Activated naive CD8-positive, alpha-beta T cell (primary cell): ENCODE measurements at regions not wholly inside any gene's neighbourhood (a gene's known extent, or its start where the extent isn't known, plus 50 kb on each side); places are given as distances from the start of the nearest gene placed in this dataset.

Source experiments
- H3K27ac Mint-ChIP-seq: one replicate; pipeline ENCODE4 v1.8.0; 2021; ENCODE audit warnings: mixed read lengths
- H3K27me3 Mint-ChIP-seq: one replicate; pipeline ENCODE4 v1.8.0; 2021; ENCODE audit warnings: mixed read lengths
- H3K36me3 Mint-ChIP-seq: one replicate; pipeline ENCODE4 v1.8.0; 2021; ENCODE audit warnings: mixed read lengths
- H3K4me1 Mint-ChIP-seq: one replicate; pipeline ENCODE4 v1.8.0; 2021; ENCODE audit warnings: low read depth, mixed read lengths
- H3K4me3 Mint-ChIP-seq: one replicate; pipeline ENCODE4 v1.8.0; 2021; ENCODE audit warnings: mild to moderate bottlenecking, mixed read lengths
- H3K9me3 Mint-ChIP-seq: one replicate; pipeline ENCODE4 v1.8.0; 2021; ENCODE audit warnings: low read depth, mixed read lengths

- Mint-ChIP-seq H3K27ac (no peak overlapping the region), H3K36me3 (no peaks in the 10 kb centered on the region), H3K4me1 (peaks cover 9% of the 10 kb centered on the region), H3K27me3 (no peaks in the 10 kb centered on the region), H3K9me3 (no peaks in the 10 kb centered on the region), H3K4me3 (no peak overlapping the region)
Observed at GRCh38 chr4:10984815-10985214, 300.2 kb upstream of the CLNK start.

GRCh38 chr4:10983885-10984640 lies 299.5 kb upstream of the CLNK start:
- Mint-ChIP-seq H3K4me3 (no peak overlapping the region), H3K4me1 (peaks cover 9% of the 10 kb centered on the region), H3K27me3 (no peaks in the 10 kb centered on the region), H3K36me3 (no peaks in the 10 kb centered on the region), H3K27ac (no peak overlapping the region), H3K9me3 (no peaks in the 10 kb centered on the region)

- H3K36me3 Mint-ChIP-seq = no peaks in the 10 kb centered on the region
- no peaks in the 10 kb centered on the region for H3K9me3 Mint-ChIP-seq
- peaks cover 9% of the 10 kb centered on the region for H3K4me1 Mint-ChIP-seq
- no peaks in the 10 kb centered on the region for H3K27me3 Mint-ChIP-seq
- no peak overlapping the region for H3K4me3 Mint-ChIP-seq
- H3K27ac Mint-ChIP-seq = no peak overlapping the region
Observed at GRCh38 chr4:10983268-10983667, 298.7 kb upstream of the CLNK start.

GRCh38 chr4:10982305-10982704 lies 297.7 kb upstream of the CLNK start:
- peaks cover 9% of the 10 kb centered on the region for H3K4me1 Mint-ChIP-seq
- no peaks in the 10 kb centered on the region for H3K27me3 Mint-ChIP-seq
- no peaks in the 10 kb centered on the region for H3K9me3 Mint-ChIP-seq
- no peak overlapping the region for H3K4me3 Mint-ChIP-seq
- no peaks in the 10 kb centered on the region for H3K36me3 Mint-ChIP-seq
- H3K27ac Mint-ChIP-seq = no peak overlapping the region

- H3K27me3 Mint-ChIP-seq = no peaks in the 10 kb centered on the region
Observed at GRCh38 chr4:10981576-10981975, 297.0 kb upstream of the CLNK start.

GRCh38 chr4:10981096-10981495 lies 296.5 kb upstream of the CLNK start:
- Mint-ChIP-seq H3K36me3 (no peaks in the 10 kb centered on the region), H3K27ac (no peak overlapping the region), H3K4me1 (peaks cover 9% of the 10 kb centered on the region), H3K4me3 (no peak overlapping the region), H3K27me3 (no peaks in the 10 kb centered on the region), H3K9me3 (no peaks in the 10 kb centered on the region)

More at GRCh38 chr4:10981576-10981975, 297.0 kb upstream of the CLNK start:
- Mint-ChIP-seq H3K36me3 (no peaks in the 10 kb centered on the region), H3K9me3 (no peaks in the 10 kb centered on the region), H3K4me1 (peaks cover 9% of the 10 kb centered on the region), H3K4me3 (no peak overlapping the region), H3K27ac (no peak overlapping the region)

- no peaks in the 10 kb centered on the region for H3K36me3 Mint-ChIP-seq
- H3K27me3 Mint-ChIP-seq = no peaks in the 10 kb centered on the region
- no peak overlapping the region for H3K4me3 Mint-ChIP-seq
- no peak overlapping the region for H3K27ac Mint-ChIP-seq
- H3K9me3 Mint-ChIP-seq = no peaks in the 10 kb centered on the region
- peaks cover 9% of the 10 kb centered on the region for H3K4me1 Mint-ChIP-seq
Observed at GRCh38 chr4:10979032-10979431, 294.5 kb upstream of the CLNK start.

GRCh38 chr4:10977534-10977933 lies 293.0 kb upstream of the CLNK start:
- H3K9me3 Mint-ChIP-seq = no peaks in the 10 kb centered on the region
- no peak overlapping the region for H3K4me3 Mint-ChIP-seq
- H3K4me1 Mint-ChIP-seq = peaks cover 5% of the 10 kb centered on the region
- no peak overlapping the region for H3K27ac Mint-ChIP-seq
- no peaks in the 10 kb centered on the region for H3K27me3 Mint-ChIP-seq
- H3K36me3 Mint-ChIP-seq = no peaks in the 10 kb centered on the region

GRCh38 chr4:10974371-10974770 lies 289.8 kb upstream of the CLNK start:
- Mint-ChIP-seq H3K9me3 (no peaks in the 10 kb centered on the region), H3K4me3 (no peak overlapping the region), H3K27me3 (peaks cover 2% of the 10 kb centered on the region), H3K4me1 (no peaks in the 10 kb centered on the region), H3K27ac (no peak overlapping the region), H3K36me3 (no peaks in the 10 kb centered on the region)

GRCh38 chr4:10973686-10974085 lies 289.1 kb upstream of the CLNK start:
- Mint-ChIP-seq H3K36me3 (no peaks in the 10 kb centered on the region), H3K27me3 (peaks cover 2% of the 10 kb centered on the region), H3K4me3 (no peak overlapping the region), H3K27ac (no peak overlapping the region), H3K9me3 (no peaks in the 10 kb centered on the region), H3K4me1 (no peaks in the 10 kb centered on the region)

- Mint-ChIP-seq H3K27ac (no peak overlapping the region), H3K4me3 (no peak overlapping the region), H3K36me3 (no peaks in the 10 kb centered on the region), H3K27me3 (peaks cover 2% of the 10 kb centered on the region), H3K4me1 (no peaks in the 10 kb centered on the region), H3K9me3 (no peaks in the 10 kb centered on the region)
Observed at GRCh38 chr4:10971800-10972401, 287.3 kb upstream of the CLNK start.

- H3K27ac Mint-ChIP-seq = no peak overlapping the region
Observed at GRCh38 chr4:10965196-10965595, 280.6 kb upstream of the CLNK start.

GRCh38 chr4:10963958-10964703 lies 279.6 kb upstream of the CLNK start:
- H3K27ac Mint-ChIP-seq = no peak overlapping the region
- H3K9me3 Mint-ChIP-seq = no peaks in the 10 kb centered on the region
- peaks cover 2% of the 10 kb centered on the region for H3K27me3 Mint-ChIP-seq
- no peaks in the 10 kb centered on the region for H3K4me1 Mint-ChIP-seq
- no peaks in the 10 kb centered on the region for H3K36me3 Mint-ChIP-seq
- H3K4me3 Mint-ChIP-seq = no peak overlapping the region

More at GRCh38 chr4:10965196-10965595, 280.6 kb upstream of the CLNK start:
- Mint-ChIP-seq H3K4me3 (no peak overlapping the region), H3K36me3 (no peaks in the 10 kb centered on the region), H3K4me1 (no peaks in the 10 kb centered on the region), H3K27me3 (peaks cover 2% of the 10 kb centered on the region), H3K9me3 (no peaks in the 10 kb centered on the region)

GRCh38 chr4:10963241-10963640 lies 278.7 kb upstream of the CLNK start:
- H3K27ac Mint-ChIP-seq = no peak overlapping the region
- H3K27me3 Mint-ChIP-seq = peaks cover 2% of the 10 kb centered on the region
- no peaks in the 10 kb centered on the region for H3K36me3 Mint-ChIP-seq
- H3K4me3 Mint-ChIP-seq = no peak overlapping the region
- no peaks in the 10 kb centered on the region for H3K4me1 Mint-ChIP-seq
- no peaks in the 10 kb centered on the region for H3K9me3 Mint-ChIP-seq

GRCh38 chr4:10962246-10962645 lies 277.7 kb upstream of the CLNK start:
- no peaks in the 10 kb centered on the region for H3K36me3 Mint-ChIP-seq
- H3K27ac Mint-ChIP-seq = no peak overlapping the region
- peaks cover 2% of the 10 kb centered on the region for H3K27me3 Mint-ChIP-seq
- no peak overlapping the region for H3K4me3 Mint-ChIP-seq
- H3K9me3 Mint-ChIP-seq = no peaks in the 10 kb centered on the region
- no peaks in the 10 kb centered on the region for H3K4me1 Mint-ChIP-seq
